H1 (cell line): ENCODE measurements at regions not wholly inside any gene's neighbourhood (a gene's known extent, or its start where the extent isn't known, plus 50 kb on each side); places are given as distances from the start of the nearest gene placed in this dataset.
A peak's percentile ranks its signal among the peaks of the same experiment; 100 is the strongest.

ENCODE experiments used
- CTCF ChIA-PET: fragments of 300-600 bp; sonication (Branson Sonifier 250); formaldehyde crosslinking; loops from one replicate; lab custom pipeline; 2021; ENCODE audit not compliant: partially characterized antibody; lab: Charles Lee
- POLR2A ChIA-PET: fragments of 300-600 bp; sonication (Branson Sonifier 250); formaldehyde crosslinking; loops from one replicate; lab custom pipeline; 2021; ENCODE audit warnings: inconsistent platforms; ENCODE audit not compliant: partially characterized antibody; lab: Charles Lee
- DNase-seq, 2 experiments: peaks; one replicate each; pipeline versions ENCODE4 v3.0.0 to v3.0.0-alpha.2; 2010 to 2022; ENCODE audit warnings: low spot score in 2 of 2, low read depth in 1 of 2, mixed read lengths in 1 of 2
- FAIRE-seq: peaks from 2 replicates; lab custom pipeline; 2011; peaks lifted over from hg19 to GRCh38; lab: Jason Lieb, UNC
- H2AFZ ChIP-seq: 2 replicates; pipeline ENCODE4 v1.8.1; 2012; ENCODE audit warnings: low read length, inconsistent platforms
- H2AK5ac ChIP-seq: 2 replicates; pipeline ENCODE4 v1.6.1; 2013; ENCODE audit warnings: low read depth, low read length
- H2BK120ac ChIP-seq: replicated peaks from 2 replicates; pipeline ENCODE3; 2013; ENCODE audit warnings: low read depth, low read length, inconsistent platforms
- H2BK12ac ChIP-seq: 2 replicates; pipeline ENCODE4 v1.6.1; 2013; ENCODE audit warnings: low read depth, low read length
- H2BK15ac ChIP-seq: 2 replicates; pipeline ENCODE4 v1.6.1; 2013; ENCODE audit warnings: low read length
- H2BK20ac ChIP-seq: 2 replicates; pipeline ENCODE4 v1.6.1; 2013; ENCODE audit warnings: low read length
- H2BK5ac ChIP-seq: 2 replicates; pipeline ENCODE4 v1.6.1; 2013; ENCODE audit warnings: low read depth, low read length
- H3K14ac ChIP-seq: 2 replicates; pipeline ENCODE4 v1.6.1; 2013; ENCODE audit warnings: inconsistent platforms; ENCODE audit not compliant: insufficient read length
- H3K18ac ChIP-seq: 2 replicates; pipeline ENCODE4 v1.6.1; 2013; ENCODE audit warnings: low read length; ENCODE audit errors: extremely low read depth
- H3K23ac ChIP-seq: 2 replicates; pipeline ENCODE4 v1.6.1; 2013; ENCODE audit warnings: inconsistent platforms; ENCODE audit not compliant: insufficient read length
- H3K23me2 ChIP-seq: 2 replicates; pipeline ENCODE4 v1.6.1; 2013; ENCODE audit warnings: low read depth, low read length
- H3K27ac ChIP-seq: 2 replicates; pipeline ENCODE4 v1.6.1; 2011; ENCODE audit warnings: low read depth, low read length, inconsistent platforms
- H3K27me3 ChIP-seq, 4 experiments: replicated peaks in 1 of 4; 1 replicate in 1 of 4; 2 replicates in 3 of 4; pipeline versions ENCODE4 v1.6.1 to v1.8.1; 2011 to 2013; ENCODE audit warnings: low read length in 3 of 4, mild to moderate bottlenecking in 3 of 4, inconsistent platforms in 2 of 4, mixed read lengths in 2 of 4, moderate library complexity in 1 of 4; ENCODE audit not compliant: control insufficient read depth in 3 of 4, insufficient read depth in 3 of 4; ENCODE audit errors: extremely low read depth in 1 of 4
- H3K36me3 ChIP-seq, 4 experiments: 2 replicates each; pipeline versions ENCODE4 v1.6.1 to v1.8.1; 2011 to 2013; ENCODE audit warnings: mild to moderate bottlenecking in 4 of 4, low read length in 3 of 4, moderate library complexity in 2 of 4, control low read depth in 1 of 4, inconsistent platforms in 1 of 4; ENCODE audit not compliant: insufficient read depth in 4 of 4, control insufficient read depth in 2 of 4
- H3K4ac ChIP-seq: replicated peaks from 2 replicates; pipeline ENCODE3; 2013; ENCODE audit warnings: low read length, low read depth, mixed read lengths, inconsistent platforms; ENCODE audit not compliant: insufficient read length
- H3K4me1 ChIP-seq, 4 experiments: replicated peaks in 1 of 4; 1 replicate in 1 of 4; 2 replicates in 3 of 4; pipeline versions ENCODE4 v1.6.1 to v1.8.1; 2011 to 2013; ENCODE audit warnings: low read length in 3 of 4, inconsistent platforms in 2 of 4, mixed read lengths in 1 of 4; ENCODE audit not compliant: insufficient read depth in 4 of 4, control insufficient read depth in 3 of 4
- H3K4me2 ChIP-seq, 2 experiments: 2 replicates each; pipeline versions ENCODE4 v1.6.1 to v1.8.1; 2011 to 2013; ENCODE audit warnings: low read depth in 2 of 2, low read length in 2 of 2, control low read depth in 1 of 2, inconsistent platforms in 1 of 2, mild to moderate bottlenecking in 1 of 2; ENCODE audit not compliant: insufficient read depth in 1 of 2
- H3K4me3 ChIP-seq, 4 experiments: fragments of 200-600, 300-600 bp in 1 of 4; sonication (generic), shearing (Covaris generic), sonication (Bioruptor Twin) in 1 of 4; 2 replicates each; pipeline versions ENCODE4 v1.5.1 to v1.8.1; 2011 to 2016; ENCODE audit warnings: low read length in 4 of 4, low read depth in 3 of 4, control low read depth in 2 of 4, inconsistent platforms in 2 of 4, mild to moderate bottlenecking in 2 of 4, mixed read lengths in 1 of 4, moderate library complexity in 1 of 4; ENCODE audit not compliant: insufficient read depth in 2 of 4; ENCODE audit errors: extremely low read depth in 1 of 4
- H3K56ac ChIP-seq: replicated peaks from 2 replicates; pipeline ENCODE3; 2013; ENCODE audit warnings: low read depth, mild to moderate bottlenecking, mixed read lengths, low read length, inconsistent platforms; ENCODE audit not compliant: insufficient read length
- H3K79me1 ChIP-seq: 2 replicates; pipeline ENCODE4 v1.6.1; 2013; ENCODE audit warnings: low read depth, low read length, control low read depth
- H3K79me2 ChIP-seq, 2 experiments: 2 replicates each; pipeline versions ENCODE4 v1.6.1 to v1.8.1; 2012 to 2013; ENCODE audit warnings: low read length in 2 of 2, mild to moderate bottlenecking in 2 of 2, inconsistent platforms in 1 of 2; ENCODE audit not compliant: insufficient read depth in 2 of 2, control insufficient read depth in 1 of 2
- H3K9ac ChIP-seq, 4 experiments: replicated peaks in 1 of 4; 1 replicate in 1 of 4; 2 replicates in 3 of 4; pipeline versions ENCODE4 v1.6.1 to v1.8.1; 2011 to 2013; ENCODE audit warnings: low read depth in 3 of 4, low read length in 3 of 4, control low read depth in 2 of 4, mild to moderate bottlenecking in 2 of 4, moderate library complexity in 2 of 4, inconsistent platforms in 1 of 4; ENCODE audit errors: extremely low read depth in 1 of 4
- H3K9me3 ChIP-seq, 2 experiments: 2 replicates each; pipeline versions ENCODE4 v1.6.1 to v1.8.1; 2012 to 2013; ENCODE audit warnings: mild to moderate bottlenecking in 2 of 2, moderate library complexity in 2 of 2, control low read depth in 1 of 2, inconsistent platforms in 1 of 2, low read depth in 1 of 2, low read length in 1 of 2, mixed read lengths in 1 of 2; ENCODE audit not compliant: insufficient read depth in 2 of 2
- H4K20me1 ChIP-seq, 2 experiments: replicated peaks in 1 of 2; 2 replicates each; pipeline versions ENCODE3 to v1.8.1; 2011 to 2013; ENCODE audit warnings: inconsistent platforms in 2 of 2, low read length in 2 of 2, mild to moderate bottlenecking in 1 of 2; ENCODE audit not compliant: insufficient read depth in 2 of 2, control insufficient read depth in 1 of 2
- H4K5ac ChIP-seq: 2 replicates; pipeline ENCODE4 v1.6.1; 2013; ENCODE audit warnings: low read length, low read depth, mixed read lengths, inconsistent platforms; ENCODE audit not compliant: insufficient read length
- H4K8ac ChIP-seq: 2 replicates; pipeline ENCODE4 v1.8.0; 2013; ENCODE audit warnings: mild to moderate bottlenecking, moderate library complexity, low read length, inconsistent platforms; ENCODE audit not compliant: insufficient read depth; ENCODE audit errors: extremely low read depth
- H4K91ac ChIP-seq: replicated peaks from 2 replicates; pipeline ENCODE3; 2013; ENCODE audit warnings: low read length, mixed read lengths, inconsistent platforms; ENCODE audit not compliant: insufficient read length
- CEBPB ChIP-seq: IDR thresholded peaks from 2 replicates; pipeline ENCODE4 v1.6.1; 2012; ENCODE audit warnings: low read depth, low read length
- EP300 ChIP-seq, 2 experiments: IDR thresholded peaks; 1 replicate in 1 of 2; 2 replicates in 1 of 2; pipeline ENCODE4 v1.6.1; 2011 to 2012; ENCODE audit warnings: low read depth in 2 of 2, low read length in 2 of 2, mild to moderate bottlenecking in 2 of 2, borderline replicate concordance in 1 of 2, inconsistent platforms in 1 of 2, moderate library complexity in 1 of 2
- EZH2 ChIP-seq: fragments of 200-600 bp; sonication (generic); IDR thresholded peaks from 2 replicates; pipeline ENCODE4 v1.7.1; 2012; ENCODE audit warnings: low read depth, mild to moderate bottlenecking, moderate library complexity, low read length, inconsistent platforms; ENCODE audit not compliant: severe bottlenecking
- KDM1A ChIP-seq: fragments of 200-600, 300-600 bp; sonication (generic); IDR thresholded peaks from 2 replicates; pipeline ENCODE4 v1.7.1; 2016; ENCODE audit warnings: mild to moderate bottlenecking, low read length, borderline replicate concordance
- MAFK ChIP-seq: IDR thresholded peaks from 2 replicates; pipeline ENCODE4 v1.6.1; 2012; ENCODE audit warnings: low read depth, mild to moderate bottlenecking, improper control_type of control experiment, low read length
- WGBS, 2 experiments: shearing (Covaris generic) in 1 of 2; methylation state at CpG; one replicate each; pipeline versions ENCODE4 v1.1.6 to v1.1.7; 2013 to 2015; ENCODE audit warnings: low lambda C conversion rate in 2 of 2, mixed read lengths in 2 of 2, inconsistent platforms in 1 of 2, low coverage in 1 of 2, missing lambda C conversion rate in 1 of 2; ENCODE audit not compliant: insufficient replicate concordance in 2 of 2, insufficient coverage in 1 of 2, insufficient read length in 1 of 2; ENCODE audit errors: extremely low coverage in 1 of 2, missing lambda C conversion rate in 1 of 2; 5-methylcytosine and 5-hydroxymethylcytosine counted together

- H3K79me1 ChIP-seq: no peaks in the 10 kb centered on the region
- no peak overlapping the region for H2BK15ac ChIP-seq
- no peaks in the 10 kb centered on the region for H3K27me3 ChIP-seq
- H3K79me2 ChIP-seq: peaks cover 0 to 75% of the 10 kb centered on the region in 2 experiments; a peak in 2 of 4 replicates
- H4K8ac ChIP-seq: no peak overlapping the region
- no peaks in the 10 kb centered on the region for H3K23me2 ChIP-seq
- peaks cover 0 to 4% (median 0%) of the 10 kb centered on the region in 4 experiments; a peak in 1 of 8 replicates for H3K36me3 ChIP-seq
- no peaks in the 10 kb centered on the region for H3K4me1 ChIP-seq
- 67% methylated on average over 4 of the region's 4 CpGs; no CpG with 5 or more reads in 1 of the 2 experiments for WGBS, 2 experiments
- no peak overlapping the region for H4K91ac ChIP-seq
- no peak overlapping the region for H2AK5ac ChIP-seq
- no peak overlapping the region for H3K56ac ChIP-seq
- H4K5ac ChIP-seq: no peak overlapping the region
- FAIRE-seq: no peak
- H3K9ac ChIP-seq: no peak overlapping the region
- no peak overlapping the region for H3K14ac ChIP-seq
- H3K9me3 ChIP-seq: 0 out of 4 replicates have a peak, but pooled peaks cover 0 to 5% of the 10 kb centered on the region in 2 experiments
- ChIA-PET CTCF (interaction anchor here (0.6 to 2.3 kb wide), 2 partner anchors 54 to 59 kb away, joined by 3 to 9 read pairs; partner anchors contain the start of gene SEPTIN7), POLR2A (no interaction called here)
- H3K4me3 ChIP-seq: no peak overlapping the region
- no peak overlapping the region for H2BK120ac ChIP-seq
- TF ChIP-seq CEBPB: no peak
- TF ChIP-seq EP300 (IDR thresholded peaks at IDR 0.05; ENCODE audit: borderline replicate concordance in 1 of 2, low read depth in 2 of 2, low read length in 2 of 2): no peak
- peak; percentile 56; the same call in 1 of the 2 replicates for TF ChIP-seq KDM1A
- no peak for TF ChIP-seq MAFK
- TF ChIP-seq EZH2: no peak
- H2BK20ac ChIP-seq: no peak overlapping the region
- H3K27ac ChIP-seq: no peak overlapping the region
- no peak overlapping the region for H3K18ac ChIP-seq
- H3K23ac ChIP-seq: no peak overlapping the region
- no peak for DNase-seq
- H2AFZ ChIP-seq: no peak overlapping the region
- no peak overlapping the region for H2BK12ac ChIP-seq
- no peak overlapping the region for H3K4ac ChIP-seq
- H4K20me1 ChIP-seq: peaks cover under 1 to 1% of the 10 kb centered on the region in 2 experiments
- H3K4me2 ChIP-seq: no peak overlapping the region
- no peak overlapping the region for H2BK5ac ChIP-seq
Measured at GRCh38 chr7:35856175-35856574, 55.3 kb downstream of the SEPTIN7 start.
